HS-27A (cell line): ENCODE measurements at regions not wholly inside any gene's neighbourhood (a gene's known extent, or its start where the extent isn't known, plus 50 kb on each side); places are given as distances from the start of the nearest gene placed in this dataset.

Source experiments
- DNase-seq: peaks from one replicate; pipeline ENCODE4 v3.0.0-alpha.2; 2012; ENCODE audit warnings: low read depth, missing footprints

DNA sequence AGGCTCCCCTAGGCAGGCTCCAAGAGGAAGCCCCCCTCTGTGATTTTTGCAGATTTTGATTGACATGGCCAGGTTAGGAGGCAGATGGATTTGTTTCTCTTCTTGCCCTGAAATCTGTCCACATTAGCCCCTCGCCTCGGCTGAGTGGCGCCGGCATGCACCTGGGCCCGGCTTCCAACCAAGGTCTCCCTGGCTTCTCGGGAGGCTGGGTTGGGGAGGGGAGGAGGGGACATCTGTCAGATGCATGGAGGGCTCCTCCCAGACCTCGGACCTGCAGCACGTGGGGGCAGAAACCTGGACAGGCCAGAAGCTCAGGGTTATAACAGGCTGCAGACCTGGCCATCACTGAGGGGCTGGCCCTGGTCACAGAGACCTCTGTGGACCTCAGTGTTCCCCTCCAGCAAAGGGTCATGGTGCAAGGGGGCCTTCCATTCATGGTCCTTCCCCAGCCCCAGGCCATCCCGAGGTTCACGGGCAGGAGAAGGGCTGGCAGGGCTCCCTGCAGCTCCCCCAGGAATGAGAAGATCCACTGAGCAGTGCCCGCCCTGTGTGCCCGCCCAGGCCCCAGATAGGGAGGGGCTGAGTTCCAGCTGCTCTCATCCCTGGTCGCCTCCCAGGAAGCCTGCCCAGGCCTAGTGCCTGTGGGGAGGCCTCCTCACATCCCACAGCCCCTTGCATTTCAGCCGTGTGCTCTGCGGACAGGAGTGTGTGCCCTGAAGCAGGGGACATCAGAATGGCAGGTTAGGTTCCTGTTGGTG is 747.8 kb downstream of the BRD1 start:
- no peak for DNase-seq

DNA sequence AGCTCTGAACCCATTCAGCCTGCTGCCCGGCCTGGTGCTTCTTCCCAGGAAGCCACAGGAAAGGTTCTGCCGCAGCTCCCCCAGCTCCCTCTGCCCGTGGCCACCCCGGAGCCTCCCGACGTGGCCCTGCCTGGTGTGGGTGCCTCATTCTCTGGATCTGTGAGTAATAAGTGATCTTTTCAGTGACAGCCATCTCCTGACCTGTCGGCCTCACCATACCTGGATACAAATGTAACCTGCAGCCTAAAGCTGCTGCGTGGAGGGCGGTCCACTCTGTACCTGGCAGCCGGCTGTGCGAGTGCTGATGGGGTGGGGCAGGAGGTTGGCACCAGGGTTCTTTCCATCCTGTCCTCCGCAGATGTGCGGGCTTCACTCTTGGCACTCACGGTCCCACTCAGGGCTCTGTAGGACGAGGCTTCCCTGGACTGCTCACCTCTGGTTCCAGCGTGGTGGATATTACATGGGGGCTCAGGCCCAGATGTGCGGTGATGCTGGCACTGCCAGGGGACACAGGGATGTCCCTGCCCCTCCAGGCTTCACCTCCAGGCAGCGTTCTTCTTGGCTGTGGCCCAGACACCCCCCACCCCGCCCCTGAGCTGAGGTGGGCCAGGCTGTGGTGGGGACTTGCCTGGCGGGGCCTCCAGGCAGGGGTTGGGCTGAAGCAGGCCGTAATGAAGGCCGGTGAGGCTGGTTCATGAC is 748.5 kb downstream of the BRD1 start:
- DNase-seq: no peak

DNA sequence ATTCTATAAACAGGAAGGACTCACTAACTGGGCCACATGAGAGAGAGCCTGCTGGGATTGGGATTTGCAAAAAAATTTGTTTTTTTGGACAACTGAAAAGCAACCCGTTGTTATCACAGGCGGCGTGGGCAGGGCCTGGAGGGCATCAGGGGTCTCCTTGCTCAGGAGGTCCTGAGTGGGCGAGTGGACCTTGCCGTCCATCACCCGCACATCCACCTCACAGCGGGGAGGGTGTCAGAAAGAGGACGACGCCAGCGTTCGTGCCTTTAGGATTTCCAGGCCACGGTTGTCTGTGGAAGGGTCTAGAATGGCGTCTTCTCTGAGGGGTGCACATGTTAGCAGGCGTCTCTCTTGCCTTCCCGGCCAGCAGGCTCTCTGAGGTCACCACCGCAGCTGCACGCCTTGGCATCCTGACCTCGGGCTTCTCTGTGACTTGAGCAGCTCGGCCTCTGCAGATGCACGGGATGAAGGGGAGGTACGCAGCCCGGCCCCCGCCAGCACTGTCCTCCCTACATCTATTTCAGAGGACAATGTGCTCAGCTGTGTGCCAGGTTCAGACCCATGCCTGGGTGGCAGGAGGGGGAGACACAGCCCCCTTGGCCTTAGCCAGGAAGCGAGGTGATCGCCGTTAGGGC is 749.5 kb downstream of the BRD1 start:
- DNase-seq: no peak

DNA sequence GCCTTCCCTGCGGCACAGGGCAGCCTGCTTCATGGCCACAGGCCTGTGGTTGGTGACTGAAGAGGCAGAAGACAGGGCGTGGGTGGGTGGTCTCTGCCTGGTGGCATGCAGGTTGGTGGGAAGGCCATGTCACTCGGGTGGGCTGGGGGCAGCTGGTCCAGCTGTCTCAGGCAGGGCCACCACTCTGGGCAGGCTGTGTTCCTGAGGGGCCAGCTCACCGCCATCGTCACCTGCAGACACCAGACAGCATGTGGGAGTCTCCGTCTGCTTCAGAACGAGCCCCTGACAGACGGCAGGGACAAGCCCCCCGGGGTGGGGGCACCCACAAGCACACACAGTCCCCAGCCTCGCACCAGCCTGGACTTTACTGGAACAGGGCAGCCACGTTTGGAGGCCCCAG is 750.1 kb downstream of the BRD1 start:
- DNase-seq: no peak

DNA sequence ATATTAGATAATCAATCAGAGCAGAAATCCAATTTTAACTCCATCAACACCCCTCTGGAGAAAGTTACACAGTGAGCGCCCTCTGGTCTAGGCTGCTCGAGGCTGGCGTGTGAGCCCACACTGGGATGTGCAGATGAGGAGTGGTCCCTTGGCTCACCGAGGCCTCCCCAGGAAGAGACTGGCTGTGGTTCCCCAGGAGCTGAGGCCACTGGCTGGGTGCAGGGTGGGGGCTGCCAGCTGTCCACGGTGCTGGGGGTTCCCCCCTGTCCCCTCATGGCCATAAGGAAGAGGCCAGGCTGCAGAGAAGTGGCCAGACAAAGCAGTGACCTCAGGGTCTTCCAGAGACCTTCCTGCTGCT is 750.7 kb downstream of the BRD1 start:
- no peak for DNase-seq

DNA sequence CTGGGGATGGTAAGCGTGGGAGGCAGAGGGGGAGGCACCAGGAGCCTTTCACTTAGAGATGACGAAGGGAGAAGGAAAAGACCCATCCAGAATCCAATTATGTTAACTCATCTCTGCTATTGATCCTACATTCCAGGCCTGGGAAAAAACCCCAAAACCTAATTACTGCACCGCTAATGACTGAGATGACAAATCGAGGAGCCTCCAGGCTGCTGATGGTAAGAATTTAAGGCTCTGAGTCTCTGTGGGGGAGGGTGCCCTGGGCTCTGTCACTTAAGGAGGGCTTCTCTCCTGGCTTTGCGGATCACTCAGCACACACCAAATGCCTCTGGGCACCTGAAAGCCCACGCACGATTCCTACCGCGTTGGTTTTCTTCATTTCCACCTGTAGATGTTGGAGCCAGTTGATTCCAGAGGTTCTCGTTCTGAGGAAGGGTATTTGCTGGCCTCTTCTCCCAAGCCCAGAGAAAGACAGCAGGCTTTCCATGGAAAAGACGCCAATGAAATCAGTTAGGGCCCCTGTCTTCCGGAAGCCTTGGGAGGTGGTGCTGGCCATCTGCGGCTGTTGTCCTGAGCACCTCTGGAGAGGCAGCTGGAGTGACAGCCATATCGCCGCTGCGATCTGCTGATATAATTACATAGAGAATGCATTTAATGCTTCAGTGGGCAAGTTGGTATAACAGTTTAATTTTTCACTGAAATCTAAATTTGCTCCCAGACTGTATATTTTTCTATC is 751.2 kb downstream of the BRD1 start:
- no peak for DNase-seq

DNA sequence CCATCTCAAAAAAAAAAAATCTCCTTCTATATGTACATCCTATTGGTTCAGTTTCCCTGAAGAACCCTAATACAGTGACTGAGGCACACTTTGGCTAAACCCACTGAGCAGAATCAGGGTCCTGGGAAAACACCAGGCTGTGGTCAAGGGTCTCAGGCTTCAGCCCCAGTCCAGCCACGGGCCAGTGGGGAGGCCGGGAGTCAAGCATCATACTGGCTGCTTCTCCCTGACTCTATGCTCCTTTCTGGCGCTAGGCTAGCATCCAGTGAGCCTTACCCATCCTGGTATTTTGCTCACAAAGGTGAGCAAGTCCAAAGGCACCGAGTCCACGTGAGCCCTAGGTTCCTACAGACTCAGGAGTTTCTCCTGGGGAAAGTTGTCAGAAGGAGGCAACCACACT is 752.5 kb downstream of the BRD1 start:
- no peak for DNase-seq

DNA sequence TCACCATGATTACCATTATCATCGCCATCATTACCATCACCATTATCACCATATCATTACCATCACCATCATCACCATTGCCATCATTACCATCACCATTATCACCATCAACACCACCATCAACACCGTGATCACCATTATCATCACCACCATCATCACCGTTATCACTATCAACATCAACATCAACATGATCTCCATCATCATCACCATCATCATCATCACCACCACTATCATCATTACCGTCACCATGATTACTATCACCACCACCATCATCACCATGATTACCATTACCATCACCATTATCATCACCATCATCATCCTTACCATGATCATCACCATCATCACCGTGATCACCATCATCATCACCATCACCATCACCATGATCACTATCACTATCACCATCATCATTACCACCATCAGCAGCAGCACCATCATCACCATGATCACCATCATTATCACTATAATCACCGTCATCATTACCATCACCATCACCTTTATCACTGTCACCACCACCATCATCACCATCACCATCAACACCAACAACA is 753.7 kb downstream of the BRD1 start:
- DNase-seq: no peak

DNA sequence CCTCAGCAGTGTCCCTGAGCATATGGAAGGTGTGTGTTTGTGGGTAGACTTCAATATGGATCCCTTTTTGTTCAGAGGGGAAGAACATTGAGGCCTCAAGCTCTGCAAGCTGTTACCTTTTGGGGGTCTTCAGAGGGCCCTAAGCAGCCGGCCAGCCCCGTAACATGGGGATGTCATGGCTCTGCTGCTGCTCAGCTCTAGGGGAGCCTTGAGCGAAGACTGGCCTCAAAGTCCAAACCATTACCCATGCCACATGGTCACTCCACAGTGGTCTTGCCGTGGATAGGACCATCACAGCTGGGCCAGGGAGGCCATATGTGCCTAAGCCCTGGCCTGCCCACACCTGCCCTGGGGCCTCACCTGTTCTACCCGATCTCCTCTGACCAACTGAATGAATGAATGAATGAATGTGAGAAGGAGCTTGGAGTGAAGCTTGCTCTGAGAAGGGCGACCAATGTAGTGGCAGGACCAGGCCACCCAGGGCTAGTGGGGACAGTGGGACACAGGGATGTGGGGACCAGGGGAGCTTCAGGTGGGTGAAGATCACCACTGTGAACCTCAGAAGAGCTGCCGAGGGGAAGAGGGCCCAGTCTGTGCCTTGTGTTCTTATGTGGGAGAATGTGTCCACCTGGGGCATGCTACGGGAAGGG is 754.6 kb downstream of the BRD1 start:
- DNase-seq: no peak

DNA sequence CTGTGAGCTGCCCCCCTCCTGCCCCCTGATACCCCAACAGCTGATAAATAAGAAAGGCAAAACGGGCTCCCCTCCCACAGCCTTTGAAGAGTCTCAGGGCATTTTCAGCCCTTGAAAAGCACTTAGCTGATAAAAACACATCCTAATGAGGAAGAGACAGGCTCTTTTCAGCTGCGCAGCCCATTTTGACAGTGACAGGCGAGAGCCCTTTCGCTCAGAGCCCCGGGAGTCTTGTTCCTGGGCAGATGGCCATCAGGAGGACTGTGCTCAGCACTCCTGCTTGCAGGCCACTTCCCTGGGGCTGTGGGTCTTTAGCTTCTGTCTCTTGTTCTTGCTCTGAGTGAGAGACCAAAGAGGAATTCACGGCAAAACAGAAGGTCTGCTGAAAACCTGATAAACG is 757.2 kb downstream of the BRD1 start:
- DNase-seq: no peak

DNA sequence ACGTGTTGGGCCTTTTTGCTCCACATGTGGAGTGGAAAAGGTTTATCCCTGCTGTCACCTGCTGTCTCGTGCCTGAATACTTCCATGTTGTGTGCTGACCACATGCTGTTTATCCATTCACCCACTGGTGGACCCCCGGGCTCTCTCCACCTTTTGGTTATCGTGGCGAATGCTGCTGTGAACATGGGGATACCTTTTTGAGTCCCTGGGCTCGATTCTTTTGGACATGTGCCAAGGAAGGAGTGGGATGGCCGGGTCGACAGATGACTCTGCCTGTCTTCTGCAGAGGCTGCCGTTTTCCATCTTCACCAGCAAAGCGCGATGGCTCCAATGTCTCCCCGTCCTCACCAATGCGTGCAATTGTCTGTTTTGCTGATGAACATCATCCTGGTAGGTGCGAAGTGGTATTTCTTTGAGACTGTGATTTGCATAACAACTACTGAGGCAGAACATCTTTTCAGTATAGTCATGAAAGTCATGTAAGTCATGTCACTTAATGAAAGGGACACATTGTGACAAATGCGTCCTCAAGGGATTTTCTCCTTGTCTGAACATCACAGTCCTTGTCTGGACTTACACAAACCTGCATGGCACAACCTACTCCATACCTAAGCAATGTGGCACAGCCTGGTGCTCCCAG is 758.7 kb downstream of the BRD1 start:
- no peak for DNase-seq

DNA sequence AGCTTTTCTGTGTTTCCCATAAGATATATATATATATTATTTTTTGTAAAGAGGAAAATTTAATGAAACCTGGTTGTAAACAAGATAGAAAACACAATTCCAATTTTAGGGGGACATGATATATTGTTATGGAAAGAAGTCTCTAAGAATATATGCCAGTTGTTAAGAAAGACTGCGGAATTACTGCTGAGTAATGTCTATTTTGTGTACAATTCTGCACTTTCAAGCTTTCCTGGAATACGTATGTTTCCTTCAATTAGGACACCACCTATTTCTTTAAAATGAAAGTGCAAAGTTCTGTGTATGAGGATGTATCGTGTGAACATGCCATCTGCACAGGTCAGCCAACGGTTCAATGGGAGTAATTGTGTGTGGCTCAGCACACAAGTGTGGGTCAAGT is 760.2 kb downstream of the BRD1 start:
- DNase-seq: no peak

DNA sequence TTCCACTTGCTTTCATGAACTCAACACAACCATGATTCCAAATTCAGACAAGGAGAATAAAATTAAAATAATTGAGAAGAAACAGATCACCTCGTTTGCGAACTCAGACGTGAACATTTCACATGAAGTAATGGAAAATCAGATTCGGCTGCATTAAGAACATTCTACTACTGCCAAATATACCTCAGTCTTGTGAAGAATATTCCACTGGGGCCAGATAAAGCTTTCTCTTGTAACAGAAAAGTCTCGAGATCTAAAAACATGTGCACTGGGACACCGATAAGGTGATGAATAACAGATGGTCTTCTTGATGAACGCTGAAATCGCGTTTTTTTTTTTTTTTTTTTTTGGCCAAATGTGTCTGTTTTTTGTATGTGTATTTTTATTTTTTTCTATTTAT is 761.1 kb downstream of the BRD1 start:
- DNase-seq: no peak

DNA sequence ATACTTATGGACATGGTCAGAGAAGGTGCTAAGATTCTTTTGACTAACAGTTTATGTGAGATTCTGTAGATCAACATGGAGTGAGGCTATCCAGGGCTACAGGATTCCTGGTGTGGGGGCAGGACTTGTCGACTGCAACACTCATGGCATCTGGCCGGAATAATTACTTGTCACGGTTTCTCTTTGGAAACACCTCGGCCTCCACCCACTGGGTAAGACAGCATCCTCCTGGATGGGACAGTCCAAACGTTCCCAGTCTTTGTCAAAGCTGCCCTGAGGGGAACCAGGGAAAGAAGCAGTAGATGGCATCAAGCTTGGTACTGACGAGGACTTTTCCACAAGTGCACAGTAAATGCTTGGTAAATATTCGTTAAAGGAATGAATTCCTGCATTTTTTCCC is 762.8 kb downstream of the BRD1 start:
- DNase-seq: no peak

DNA sequence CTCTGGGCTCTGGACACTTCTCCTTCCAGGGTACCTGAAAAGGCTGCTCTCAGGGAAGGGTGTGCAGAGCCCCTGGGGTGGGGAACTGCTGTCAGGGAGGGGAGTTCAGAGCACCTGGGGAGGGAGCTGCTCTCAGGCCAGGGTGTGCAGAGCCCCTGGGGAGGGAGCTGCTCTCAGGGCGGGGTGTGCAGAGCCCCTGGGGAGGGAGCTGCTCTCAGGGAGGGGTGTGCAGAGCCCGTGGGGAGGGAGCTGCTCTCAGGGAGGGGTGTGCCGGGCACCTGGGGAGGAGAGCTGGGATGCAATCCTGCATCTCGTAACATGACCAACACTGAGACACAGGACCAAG is 764.2 kb downstream of the BRD1 start:
- no peak for DNase-seq

DNA sequence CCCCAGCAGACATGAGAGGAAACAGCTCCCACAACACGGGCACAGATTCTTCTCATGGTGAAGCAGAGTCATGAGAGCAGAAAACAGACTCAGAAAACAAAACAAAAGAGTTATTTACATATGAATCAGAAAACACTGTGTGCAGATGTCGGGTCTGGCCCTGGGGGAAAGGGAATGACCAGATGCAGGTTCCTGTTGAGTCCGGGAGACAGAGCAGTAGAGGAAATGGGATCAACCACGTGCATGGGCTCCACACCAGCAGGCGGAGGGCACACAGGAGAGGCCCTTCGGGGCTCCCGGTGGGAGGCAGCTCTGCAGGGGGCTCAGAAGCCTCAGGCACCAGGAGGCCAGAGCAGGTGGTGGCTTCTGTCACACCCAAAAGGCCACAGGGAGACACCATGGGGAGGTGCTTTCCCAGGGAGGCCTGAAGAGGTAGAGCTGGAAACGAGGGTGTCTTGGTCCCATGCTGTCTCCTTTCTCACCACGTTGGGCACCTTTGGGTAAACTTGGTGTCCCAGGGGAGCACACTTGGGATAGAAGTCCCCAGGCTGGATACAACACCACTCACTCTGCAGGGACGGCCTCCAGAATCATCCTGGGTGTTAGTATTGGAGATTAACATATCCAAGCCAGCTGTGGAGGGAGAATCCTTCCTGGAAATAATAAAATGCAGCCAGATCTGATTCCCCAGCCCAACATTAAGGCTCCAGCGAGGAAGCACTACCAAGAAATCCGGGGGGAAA is 764.7 kb downstream of the BRD1 start:
- no peak for DNase-seq

DNA sequence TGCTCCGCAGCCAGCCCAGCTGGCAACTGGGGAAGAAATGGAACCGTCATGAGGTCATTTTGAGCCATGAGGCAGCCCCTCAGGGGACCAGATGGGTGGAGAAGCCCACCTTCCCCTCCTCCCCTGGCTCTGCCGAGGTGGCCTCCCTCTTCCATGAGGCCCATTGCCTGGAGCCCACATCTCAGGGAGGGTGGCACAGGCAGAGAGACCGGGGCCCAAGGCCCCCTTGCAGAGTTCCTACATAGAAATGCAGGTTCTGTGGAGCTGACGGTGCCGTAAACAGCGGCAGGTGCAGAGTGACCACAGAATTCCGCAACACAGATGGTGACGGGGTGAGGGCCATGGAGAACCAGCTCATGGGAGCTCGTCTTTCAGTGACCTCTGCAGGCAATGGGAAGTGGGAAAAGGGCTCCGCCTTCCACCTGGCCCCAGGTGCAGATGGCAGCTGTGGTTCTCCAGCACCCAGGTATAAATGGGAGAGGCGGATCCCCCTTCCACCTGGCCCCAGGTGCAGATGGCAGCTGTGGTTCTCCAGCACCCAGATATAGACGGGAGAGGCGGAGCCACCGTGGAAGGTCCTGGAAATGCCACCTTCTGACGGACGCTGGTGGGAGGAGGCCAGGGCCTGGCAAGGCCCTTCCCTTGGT is 765.4 kb downstream of the BRD1 start:
- no peak for DNase-seq

DNA sequence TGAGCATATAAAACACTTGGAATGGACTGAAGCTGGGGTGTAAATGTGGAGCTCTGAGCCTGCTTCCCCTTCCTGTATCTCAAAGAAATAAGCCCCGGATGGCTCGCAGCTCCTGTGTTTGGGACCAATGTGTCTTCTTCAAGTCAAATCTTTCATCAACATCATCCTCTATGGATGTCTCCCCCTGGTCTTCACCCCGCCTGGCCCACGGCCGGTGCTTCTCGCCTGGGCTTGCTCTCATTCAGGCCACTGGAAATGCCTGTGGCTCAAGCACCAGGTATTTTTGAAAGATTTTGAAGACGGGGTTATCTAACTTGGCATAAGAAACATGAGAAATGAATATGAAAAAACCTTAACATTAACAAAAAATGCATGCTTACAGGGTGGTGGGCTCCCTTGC is 769.8 kb downstream of the BRD1 start:
- DNase-seq: no peak

DNA sequence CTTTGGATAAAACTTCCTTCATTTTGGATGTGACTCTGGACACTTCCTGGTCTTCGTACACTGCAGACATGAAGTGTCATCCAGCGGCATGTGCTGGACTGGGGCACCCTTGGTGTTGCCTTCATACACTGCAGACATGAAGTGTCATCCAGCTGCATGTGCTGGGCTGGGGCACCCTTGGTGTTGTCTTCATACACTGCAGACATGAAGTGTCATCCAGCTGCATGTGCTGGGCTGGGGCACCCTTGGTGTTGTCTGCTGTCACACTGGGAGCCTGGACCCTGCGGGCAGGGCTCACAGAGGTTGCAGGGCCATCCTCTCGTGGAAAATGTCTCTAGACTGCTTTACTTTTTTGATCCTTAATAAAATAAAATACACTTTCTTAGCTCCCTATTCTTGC is 771.4 kb downstream of the BRD1 start:
- no peak for DNase-seq

DNA sequence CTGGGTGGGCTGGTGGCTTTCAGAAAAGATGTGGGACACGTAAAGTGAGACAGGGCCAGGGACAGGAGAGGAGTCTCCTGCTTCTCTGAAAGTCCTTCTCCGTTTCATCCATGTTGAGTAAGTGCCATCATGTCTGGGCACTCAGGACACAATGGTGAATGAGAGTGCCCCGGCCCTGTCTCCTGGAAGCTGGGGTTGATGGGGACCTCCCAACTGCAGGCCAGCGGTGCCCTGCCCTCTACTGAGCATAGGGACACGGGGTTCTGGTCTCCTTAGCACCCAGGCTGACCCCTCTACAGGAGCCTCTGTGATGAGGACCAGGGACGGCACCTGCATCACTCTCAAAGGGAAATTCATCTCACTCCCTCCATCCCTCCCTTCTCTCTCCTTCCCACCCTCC is 772.3 kb downstream of the BRD1 start:
- DNase-seq: no peak
